H9 (cell line): ENCODE measurements at regions not wholly inside any gene's neighbourhood (a gene's known extent, or its start where the extent isn't known, plus 50 kb on each side); places are given as distances from the start of the nearest gene placed in this dataset.

Experiments used
- DNase-seq: peaks from one replicate; pipeline ENCODE4 v3.0.0-alpha.2; 2017
- H2AFZ ChIP-seq: one replicate; pipeline ENCODE4 v1.6.1; 2013; ENCODE audit warnings: mild to moderate bottlenecking, low read length, control low read depth, moderate library complexity
- H2AK5ac ChIP-seq: 2 replicates; pipeline ENCODE4 v1.6.1; 2013; ENCODE audit warnings: low read length, control low read depth, mixed read lengths; ENCODE audit not compliant: insufficient read length
- H2BK120ac ChIP-seq: one replicate; pipeline ENCODE4 v1.6.1; 2013; ENCODE audit warnings: low read depth, mild to moderate bottlenecking, low read length, control low read depth, inconsistent platforms; ENCODE audit not compliant: poor library complexity, severe bottlenecking
- H2BK12ac ChIP-seq: 2 replicates; pipeline ENCODE4 v1.6.1; 2013; ENCODE audit warnings: low read length, control low read depth, mixed read lengths, low read depth; ENCODE audit not compliant: insufficient read length
- H2BK15ac ChIP-seq: 2 replicates; pipeline ENCODE4 v1.6.1; 2013; ENCODE audit warnings: low read depth, low read length, control low read depth
- H2BK20ac ChIP-seq: one replicate; pipeline ENCODE4 v1.6.1; 2013; ENCODE audit warnings: low read depth, mild to moderate bottlenecking, low read length, control low read depth, inconsistent platforms; ENCODE audit not compliant: poor library complexity, severe bottlenecking
- H2BK5ac ChIP-seq: 2 replicates; pipeline ENCODE4 v1.6.1; 2013; ENCODE audit warnings: low read length, control low read depth, mixed read lengths; ENCODE audit not compliant: insufficient read length
- H3K14ac ChIP-seq: 2 replicates; pipeline ENCODE4 v1.6.1; 2013; ENCODE audit warnings: low read length, control low read depth; ENCODE audit not compliant: insufficient read depth
- H3K18ac ChIP-seq: 2 replicates; pipeline ENCODE4 v1.6.1; 2013; ENCODE audit warnings: low read depth, mild to moderate bottlenecking, mixed read lengths, low read length, control low read depth; ENCODE audit not compliant: insufficient read length
- H3K23ac ChIP-seq: 2 replicates; pipeline ENCODE4 v1.6.1; 2013; ENCODE audit warnings: low read length, control low read depth, mixed read lengths, low read depth; ENCODE audit not compliant: insufficient read length
- H3K23me2 ChIP-seq: 2 replicates; pipeline ENCODE4 v1.6.1; 2013; ENCODE audit warnings: low read depth, mild to moderate bottlenecking, mixed read lengths, low read length, control low read depth; ENCODE audit not compliant: insufficient read length, poor library complexity, severe bottlenecking
- H3K27ac ChIP-seq: 2 replicates; pipeline ENCODE4 v1.5.1; 2013; ENCODE audit warnings: low read length, control low read depth, mixed read lengths, low read depth; ENCODE audit not compliant: insufficient read length
- H3K27me3 ChIP-seq: 2 replicates; pipeline ENCODE4 v1.6.1; 2013; ENCODE audit warnings: low read length, control low read depth, inconsistent platforms; ENCODE audit not compliant: insufficient read depth
- H3K4ac ChIP-seq: 2 replicates; pipeline ENCODE4 v1.6.1; 2013; ENCODE audit warnings: low read depth, mild to moderate bottlenecking, control low read depth, inconsistent platforms, low read length, moderate library complexity
- H3K4me1 ChIP-seq: 2 replicates; pipeline ENCODE4 v1.6.1; 2013; ENCODE audit warnings: low read length, control low read depth, inconsistent platforms; ENCODE audit not compliant: insufficient read depth
- H3K4me2 ChIP-seq: 2 replicates; pipeline ENCODE4 v1.6.1; 2013; ENCODE audit warnings: low read length, control low read depth, mixed read lengths; ENCODE audit not compliant: insufficient read length, insufficient read depth
- H3K56ac ChIP-seq: 2 replicates; pipeline ENCODE4 v1.6.1; 2013; ENCODE audit warnings: low read depth, mild to moderate bottlenecking, mixed read lengths, low read length, control low read depth; ENCODE audit not compliant: insufficient read length
- H3K79me1 ChIP-seq: 2 replicates; pipeline ENCODE4 v1.6.1; 2013; ENCODE audit warnings: low read depth, mild to moderate bottlenecking, moderate library complexity, low read length, control low read depth, inconsistent platforms; ENCODE audit not compliant: insufficient read depth, poor library complexity, severe bottlenecking
- H3K79me2 ChIP-seq: 2 replicates; pipeline ENCODE4 v1.6.1; 2013; ENCODE audit warnings: low read length, control low read depth, inconsistent platforms; ENCODE audit not compliant: insufficient read depth
- H3K9ac ChIP-seq: 2 replicates; pipeline ENCODE4 v1.6.1; 2013; ENCODE audit warnings: low read length, control low read depth, mixed read lengths; ENCODE audit not compliant: insufficient read length; ENCODE audit errors: extremely low read depth
- H3K9me3 ChIP-seq: one replicate; pipeline ENCODE4 v1.6.1; 2013; ENCODE audit warnings: low read depth, low read length, inconsistent platforms; ENCODE audit not compliant: control insufficient read depth
- H3T11ph ChIP-seq: one replicate; pipeline ENCODE4 v1.6.1; 2013; ENCODE audit warnings: mild to moderate bottlenecking, low read length, control low read depth, inconsistent platforms
- H4K20me1 ChIP-seq: one replicate; pipeline ENCODE4 v1.6.1; 2013; ENCODE audit not compliant: control insufficient read depth, insufficient read length, insufficient read depth
- H4K5ac ChIP-seq: 2 replicates; pipeline ENCODE4 v1.6.1; 2013; ENCODE audit warnings: low read depth, mild to moderate bottlenecking, mixed read lengths, low read length, control low read depth; ENCODE audit not compliant: insufficient read length
- H4K8ac ChIP-seq: replicated peaks from 2 replicates; pipeline ENCODE4 v1.6.1; 2013; ENCODE audit warnings: low read length, control low read depth, mixed read lengths, low read depth; ENCODE audit not compliant: insufficient read length
- H4K91ac ChIP-seq: 2 replicates; pipeline ENCODE4 v1.6.1; 2013; ENCODE audit warnings: low read depth, mild to moderate bottlenecking, moderate library complexity, mixed read lengths, low read length, control low read depth; ENCODE audit not compliant: insufficient read length
- H3K27ac Mint-ChIP-seq, 3 experiments: 2 replicates in 2 of 3; 3 replicates in 1 of 3; pipeline ENCODE4 v1.8.0; 2020 to 2021; ENCODE audit warnings: mixed read lengths in 3 of 3, mild to moderate bottlenecking in 1 of 3, moderate library complexity in 1 of 3
- H3K27me3 Mint-ChIP-seq: 2 replicates; pipeline ENCODE4 v1.8.0; 2021; ENCODE audit warnings: low read depth, mild to moderate bottlenecking, moderate library complexity, mixed read lengths
- H3K36me3 Mint-ChIP-seq, 3 experiments: 2 replicates in 2 of 3; 3 replicates in 1 of 3; pipeline ENCODE4 v1.8.0; 2020 to 2021; ENCODE audit warnings: low read depth in 3 of 3, mixed read lengths in 3 of 3; ENCODE audit not compliant: insufficient read depth in 1 of 3
- H3K4me1 Mint-ChIP-seq, 2 experiments: 2 replicates each; pipeline ENCODE4 v1.8.0; 2020; ENCODE audit warnings: mixed read lengths in 2 of 2
- H3K4me3 Mint-ChIP-seq, 2 experiments: 2 replicates in 1 of 2; 3 replicates in 1 of 2; pipeline ENCODE4 v1.8.0; 2020 to 2021; ENCODE audit warnings: mild to moderate bottlenecking in 2 of 2, mixed read lengths in 2 of 2, moderate library complexity in 1 of 2
- H3K9me3 Mint-ChIP-seq, 2 experiments: 2 replicates in 1 of 2; 3 replicates in 1 of 2; pipeline ENCODE4 v1.8.0; 2020; ENCODE audit warnings: mild to moderate bottlenecking in 2 of 2, mixed read lengths in 2 of 2, moderate library complexity in 1 of 2
- CTCF ChIP-seq: fragments of 200-600 bp; sonication (generic); conservative IDR thresholded peaks from 3 replicates; pipeline ENCODE4 v1.8.0; 2021; ENCODE audit warnings: antibody characterized with exemption, mild to moderate bottlenecking
- WGBS: extraction: QIAGEN DNeasy Blood & Tissue Kit; methylation state at CpG from one replicate; pipeline ENCODE4 v1.1.7; 2013; ENCODE audit warnings: missing lambda C conversion rate, low lambda C conversion rate, mixed read lengths; ENCODE audit not compliant: insufficient read length; ENCODE audit errors: extremely low coverage; 5-methylcytosine and 5-hydroxymethylcytosine counted together

DNA sequence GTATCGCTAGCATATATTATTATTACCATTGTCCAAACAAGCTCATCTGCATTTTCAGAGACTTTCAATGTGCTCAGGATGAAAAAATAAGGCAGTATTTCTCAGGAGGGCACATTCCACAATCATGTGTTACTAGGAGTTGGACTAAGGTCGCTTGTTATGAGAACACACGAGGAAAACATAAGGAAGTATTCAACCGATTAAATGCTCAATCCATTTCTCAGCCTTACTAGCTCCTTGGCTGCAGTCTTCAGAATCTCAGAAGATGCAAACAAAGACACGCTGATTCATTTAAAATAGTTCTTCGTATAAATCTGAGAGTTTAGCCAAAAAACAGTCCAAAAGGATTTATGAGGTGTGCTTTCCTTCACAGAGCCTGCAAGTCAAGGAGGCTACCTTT is 82.0 kb upstream of the JAK1 start:
- no peaks in the 10 kb centered on the region for H3K27me3 ChIP-seq
- no peaks in the 10 kb centered on the region for H4K20me1 ChIP-seq
- no peak overlapping the region for H2BK12ac ChIP-seq
- H2AFZ ChIP-seq, result no peak overlapping the region
- no peak overlapping the region for H3K4ac ChIP-seq
- Mint-ChIP-seq H3K4me3 (no peak overlapping the region), H3K27ac (no peak overlapping the region), H3K27me3 (no peaks in the 10 kb centered on the region; the same call in none of the 2 replicates), H3K36me3 (peaks cover 0 to 11% (median 3%) of the 10 kb centered on the region in 3 experiments; a peak in 2 of 7 replicates), H3K4me1 (no peaks in the 10 kb centered on the region; a peak in 1 of 4 replicates), H3K9me3 (no peaks in the 10 kb centered on the region)
- no peak overlapping the region for H3K18ac ChIP-seq
- TF ChIP-seq CTCF, result no peak
- no peak overlapping the region for H3K56ac ChIP-seq
- no peak overlapping the region for H3K9ac ChIP-seq
- no peak for DNase-seq
- H4K91ac ChIP-seq, result no peak overlapping the region
- H3K4me1 ChIP-seq, result no peaks in the 10 kb centered on the region
- no CpG with 5 or more reads among the region's 6 CpGs for WGBS
- no peak overlapping the region for H2BK20ac ChIP-seq
- no peak overlapping the region for H3K4me2 ChIP-seq
- no peak overlapping the region for H3K23ac ChIP-seq
- H3K9me3 ChIP-seq, result no peaks in the 10 kb centered on the region
- no peak overlapping the region for H2BK15ac ChIP-seq
- H2BK5ac ChIP-seq, result no peak overlapping the region
- no peak overlapping the region for H2AK5ac ChIP-seq
- H4K8ac ChIP-seq, result no peak overlapping the region
- no peak overlapping the region for H3T11ph ChIP-seq
- no peak overlapping the region for H3K14ac ChIP-seq
- no peak overlapping the region for H3K27ac ChIP-seq
- H3K23me2 ChIP-seq, result no peaks in the 10 kb centered on the region
- H3K79me1 ChIP-seq, result no peaks in the 10 kb centered on the region
- no peaks in the 10 kb centered on the region for H3K79me2 ChIP-seq
- H2BK120ac ChIP-seq, result no peak overlapping the region
- H4K5ac ChIP-seq, result no peak overlapping the region
